ENCODE measurements at regions not wholly inside any gene's neighbourhood (a gene's known extent, or its start where the extent isn't known, plus 50 kb on each side); places are given as distances from the start of the nearest gene placed in this dataset.

- FAIRE-seq = no peak
- CTCF ChIA-PET = no interaction called here
These were observed 499.3 kb downstream of the GLRX3 start for GRCh38 chr10:130635528-130635927.

GRCh38 chr10:130636313-130636930, 500.2 kb downstream of the GLRX3 start:
- WGBS (ENCODE audit: missing lambda C conversion rate) = 19% methylated on average over 6 of the region's 6 CpGs
- TF ChIP-seq MAZ (IDR thresholded peaks at IDR 0.05; ENCODE audit: borderline replicate concordance, low read depth, low read length) = no peak
- TF ChIP-seq NFE2L2 (conservative IDR thresholded peaks at IDR 0.05; ENCODE audit: low read length) = peak; percentile 80
- peak; percentile 24 for TF ChIP-seq MAFK (IDR thresholded peaks at IDR 0.05; ENCODE audit: partially characterized antibody)
- no peak for TF ChIP-seq RFX5 (IDR thresholded peaks at IDR 0.05)
- TF ChIP-seq BCL3 (IDR thresholded peaks at IDR 0.05) = no peak
- no peak for TF ChIP-seq SREBF2 (IDR thresholded peaks at IDR 0.05)
- TF ChIP-seq NR3C1 (IDR thresholded peaks at IDR 0.05) = no peak
- H3K9me3 ChIP-seq = no peaks in the 10 kb centered on the region
- no peak overlapping the region for H3K4me2 ChIP-seq
- CTCF ChIA-PET = no interaction called here
- H3K4me3 ChIP-seq = no peak overlapping the region
- DNase-seq (ENCODE audit: low read depth in 1 of 2, low spot score in 1 of 2) (no peak), FAIRE-seq (no peak), ATAC-seq (no peak)
- no peak overlapping the region for H3K27ac ChIP-seq
- POLR2A ChIA-PET = no interaction called here
- no peaks in the 10 kb centered on the region for H3K4me1 ChIP-seq

More at GRCh38 chr10:130635528-130635927, 499.3 kb downstream of the GLRX3 start:
- TF ChIP-seq KDM1A (IDR thresholded peaks at IDR 0.05; ENCODE audit: low read depth) = no peak
- H3K4me2 ChIP-seq = no peak overlapping the region
- no peaks in the 10 kb centered on the region for H3K9me3 ChIP-seq
- ATAC-seq (no peak), DNase-seq (ENCODE audit: low read depth in 1 of 2, low spot score in 1 of 2) (no peak)
- H3K27ac ChIP-seq = no peak overlapping the region
- 9% methylated on average over 9 of the region's 9 CpGs for WGBS (ENCODE audit: missing lambda C conversion rate)
- POLR2A ChIA-PET = no interaction called here
- no peak overlapping the region for H3K4me3 ChIP-seq
- H3K4me1 ChIP-seq = no peaks in the 10 kb centered on the region

GRCh38 chr10:130637089-130637676, 501.0 kb downstream of the GLRX3 start:
- DNase-seq (ENCODE audit: low read depth in 1 of 2, low spot score in 1 of 2) (no peak), ATAC-seq (no peak), FAIRE-seq (no peak)
- H3K4me2 ChIP-seq = no peak overlapping the region
- no peak overlapping the region for H3K27ac ChIP-seq
- TF ChIP-seq EP300 (IDR thresholded peaks at IDR 0.05) (no peak), GATA3 (IDR thresholded peaks at IDR 0.05; ENCODE audit: borderline replicate concordance) (no peak), FOSB (CRISPR knock-in tag; IDR thresholded peaks at IDR 0.05) (no peak), NFE2L2 (conservative IDR thresholded peaks at IDR 0.05; ENCODE audit: low read length) (no peak), NPAS2 (CRISPR knock-in tag; IDR thresholded peaks at IDR 0.05; ENCODE audit: borderline replicate concordance) (no peak), CBX8 (IDR thresholded peaks at IDR 0.05) (no peak), TP53 (CRISPR knock-in tag; IDR thresholded peaks at IDR 0.05) (no peak), ZSCAN20 (CRISPR knock-in tag; IDR thresholded peaks at IDR 0.05) (no peak), RNF2 (IDR thresholded peaks at IDR 0.05; ENCODE audit: borderline replicate concordance, low read depth) (no peak), RAD21 (conservative IDR thresholded peaks at IDR 0.05 in 1 of 2, IDR thresholded peaks at IDR 0.05 in 1 of 2) (no peak), JUN (IDR thresholded peaks at IDR 0.05) (no peak), E2F6 (IDR thresholded peaks at IDR 0.05; ENCODE audit: borderline replicate concordance, low read depth) (no peak), CHD2 (IDR thresholded peaks at IDR 0.05; ENCODE audit: low read length, partially characterized antibody) (no peak), KDM5A (IDR thresholded peaks at IDR 0.05) (no peak), HOXB5 (CRISPR knock-in tag; IDR thresholded peaks at IDR 0.05) (no peak), FOSL2 (IDR thresholded peaks at IDR 0.05) (no peak), FOSL2 (CRISPR knock-in tag; IDR thresholded peaks at IDR 0.05) (no peak), MAZ (IDR thresholded peaks at IDR 0.05; ENCODE audit: borderline replicate concordance, low read depth, low read length) (no peak), ATOH8 (CRISPR knock-in tag; IDR thresholded peaks at IDR 0.05; ENCODE audit: low read depth) (no peak), PHF8 (IDR thresholded peaks at IDR 0.05; ENCODE audit: borderline replicate concordance, low read depth) (no peak)
- no peaks in the 10 kb centered on the region for H3K9me3 ChIP-seq
- ChIA-PET POLR2A (no interaction called here), CTCF (no interaction called here)
- H3K4me1 ChIP-seq = no peaks in the 10 kb centered on the region
- under 1% methylated on average over 4 of the region's 4 CpGs for WGBS (ENCODE audit: missing lambda C conversion rate)
- no peak overlapping the region for H3K4me3 ChIP-seq

All from A549 (cell line).